ENCODE measurements at regions not wholly inside any gene's neighbourhood (a gene's known extent, or its start where the extent isn't known, plus 50 kb on each side); places are given as distances from the start of the nearest gene placed in this dataset.

DNA sequence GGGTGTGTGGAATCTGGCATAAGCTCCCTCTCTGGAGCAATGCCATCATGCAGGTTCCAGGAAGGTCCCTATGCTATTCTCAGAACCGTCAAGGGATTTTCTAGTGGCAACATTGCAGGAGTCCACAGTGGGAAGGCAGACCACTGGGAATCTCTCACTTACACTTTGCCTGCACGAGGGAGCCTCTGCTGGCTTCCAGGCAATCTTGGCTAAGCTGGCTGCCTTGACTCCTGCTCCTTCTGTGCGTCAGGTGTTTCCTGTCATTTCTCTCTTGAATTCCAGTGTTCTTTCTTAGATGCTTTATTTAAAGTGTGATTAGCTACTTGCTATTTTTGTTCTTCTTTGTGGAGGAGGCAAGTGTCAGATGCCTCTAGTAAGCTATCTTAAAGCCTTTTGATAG lies 414.0 kb upstream of the ATP2B1 start:
- in situ Hi-C loops (cut with HindIII; ENCODE audit: low sequenced_read_pairs) = no loop called here
- no peak for DNase-seq (ENCODE audit: low read depth)
- H3K4me3 ChIP-seq (ENCODE audit: low read depth, low read length) = no peak overlapping the region
- TF ChIP-seq, protein P1, sequence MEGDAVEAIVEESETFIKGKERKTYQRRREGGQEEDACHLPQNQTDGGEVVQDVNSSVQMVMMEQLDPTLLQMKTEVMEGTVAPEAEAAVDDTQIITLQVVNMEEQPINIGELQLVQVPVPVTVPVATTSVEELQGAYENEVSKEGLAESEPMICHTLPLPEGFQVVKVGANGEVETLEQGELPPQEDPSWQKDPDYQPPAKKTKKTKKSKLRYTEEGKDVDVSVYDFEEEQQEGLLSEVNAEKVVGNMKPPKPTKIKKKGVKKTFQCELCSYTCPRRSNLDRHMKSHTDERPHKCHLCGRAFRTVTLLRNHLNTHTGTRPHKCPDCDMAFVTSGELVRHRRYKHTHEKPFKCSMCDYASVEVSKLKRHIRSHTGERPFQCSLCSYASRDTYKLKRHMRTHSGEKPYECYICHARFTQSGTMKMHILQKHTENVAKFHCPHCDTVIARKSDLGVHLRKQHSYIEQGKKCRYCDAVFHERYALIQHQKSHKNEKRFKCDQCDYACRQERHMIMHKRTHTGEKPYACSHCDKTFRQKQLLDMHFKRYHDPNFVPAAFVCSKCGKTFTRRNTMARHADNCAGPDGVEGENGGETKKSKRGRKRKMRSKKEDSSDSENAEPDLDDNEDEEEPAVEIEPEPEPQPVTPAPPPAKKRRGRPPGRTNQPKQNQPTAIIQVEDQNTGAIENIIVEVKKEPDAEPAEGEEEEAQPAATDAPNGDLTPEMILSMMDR (IDR thresholded peaks at IDR 0.05; ENCODE audit: low read depth, low read length, missing control alignments) = no peak

DNA sequence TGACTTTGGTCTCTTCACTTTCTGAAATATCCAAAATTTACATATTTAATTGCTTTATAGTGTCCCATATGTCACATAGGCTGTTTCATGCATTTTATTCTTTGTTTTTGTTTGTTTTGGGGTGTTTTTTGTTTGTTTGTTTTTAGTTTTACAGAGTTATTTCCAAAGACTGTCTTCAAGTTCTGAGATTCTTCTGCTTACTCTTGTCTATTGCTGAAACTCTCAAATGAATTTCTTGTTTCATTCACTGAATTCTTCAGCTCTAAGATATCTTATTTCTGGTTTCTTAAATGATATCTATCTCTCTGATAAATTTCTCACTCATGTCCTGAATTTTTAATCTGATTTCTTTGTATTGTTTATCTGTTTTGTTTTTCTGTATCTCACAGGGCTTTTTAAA lies 412.0 kb upstream of the ATP2B1 start:
- in situ Hi-C loops (cut with HindIII; ENCODE audit: low sequenced_read_pairs) = no loop called here
- TF ChIP-seq, protein P1 (IDR thresholded peaks at IDR 0.05; ENCODE audit: low read depth, low read length, missing control alignments) = no peak
- no peak overlapping the region for H3K4me3 ChIP-seq (ENCODE audit: low read depth, low read length)
- DNase-seq (ENCODE audit: low read depth) = no peak

GRCh38 chr12:90112666-90113065 lies 404.0 kb upstream of the ATP2B1 start:
- no peak overlapping the region for H3K4me3 ChIP-seq (ENCODE audit: low read depth, low read length)
- in situ Hi-C loops (cut with HindIII; ENCODE audit: low sequenced_read_pairs) = no loop called here
- DNase-seq (ENCODE audit: low read depth) = no peak
- TF ChIP-seq, protein P1 (IDR thresholded peaks at IDR 0.05; ENCODE audit: low read depth, low read length, missing control alignments) = no peak

DNA sequence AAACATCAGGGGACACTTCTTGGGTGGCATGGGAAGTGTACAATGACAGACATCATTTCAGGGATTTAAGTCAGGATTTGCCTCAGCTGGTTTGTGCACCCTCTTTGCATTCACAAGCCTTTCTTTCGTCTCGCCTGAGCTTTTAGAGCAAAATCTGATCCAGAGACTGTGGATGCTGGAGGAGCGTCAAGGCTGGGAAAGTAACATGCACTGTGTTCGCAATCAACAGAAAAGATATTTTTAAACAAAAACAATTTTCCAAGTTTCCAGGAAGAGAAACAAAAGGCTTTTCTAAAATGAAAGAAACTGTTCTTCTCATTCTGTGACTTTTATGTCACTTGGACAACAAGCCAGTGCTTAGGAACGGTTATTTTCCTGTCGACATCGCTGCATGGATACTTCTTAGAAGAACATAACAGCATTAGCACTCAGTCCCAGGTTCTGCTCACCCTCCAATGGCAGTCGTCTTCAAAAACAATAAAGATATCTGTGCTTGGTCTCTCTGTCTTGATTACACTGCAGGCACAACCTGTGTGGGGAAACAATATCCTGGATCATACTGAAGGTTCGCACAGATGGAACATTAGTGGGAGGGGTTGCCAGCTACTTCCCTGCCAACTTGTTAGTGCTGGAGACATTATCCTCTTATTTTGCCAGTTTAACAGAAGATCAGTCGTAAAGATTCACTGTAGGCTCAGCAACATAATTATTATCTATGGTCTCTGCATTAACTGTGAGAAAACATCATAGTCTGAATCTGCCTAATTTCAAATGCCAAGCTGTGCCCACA lies 403.3 kb upstream of the ATP2B1 start:
- no peak for DNase-seq (ENCODE audit: low read depth)
- in situ Hi-C loops (cut with HindIII; ENCODE audit: low sequenced_read_pairs) = no loop called here
- TF ChIP-seq, protein P1 (IDR thresholded peaks at IDR 0.05; ENCODE audit: low read depth, low read length, missing control alignments) = no peak
- H3K4me3 ChIP-seq (ENCODE audit: low read depth, low read length) = no peak overlapping the region

DNA sequence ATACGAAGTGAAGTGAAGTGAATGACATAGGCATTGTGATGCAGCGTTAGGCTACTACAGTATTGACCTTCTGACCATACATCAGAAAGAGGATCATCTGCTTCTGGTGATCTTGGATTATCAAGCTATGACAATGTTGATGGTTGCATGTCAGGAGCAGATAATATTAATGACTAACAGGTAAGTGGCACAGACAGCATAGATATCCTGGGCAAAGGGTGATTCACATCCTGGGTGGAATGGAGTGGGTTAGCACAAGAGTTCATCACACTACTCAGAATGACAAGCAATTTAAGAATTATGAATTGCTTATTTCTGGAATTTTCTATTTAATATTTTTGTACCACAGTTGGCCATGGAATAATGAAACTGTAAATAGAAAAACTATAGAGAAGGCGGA lies 397.9 kb upstream of the ATP2B1 start:
- no peak for DNase-seq (ENCODE audit: low read depth)
- H3K4me3 ChIP-seq (ENCODE audit: low read depth, low read length) = no peak overlapping the region
- in situ Hi-C loops (cut with HindIII; ENCODE audit: low sequenced_read_pairs) = no loop called here
- TF ChIP-seq, protein P1 (IDR thresholded peaks at IDR 0.05; ENCODE audit: low read depth, low read length, missing control alignments) = no peak

- DNase-seq (ENCODE audit: low read depth) = peak; percentile 49
- TF ChIP-seq, protein P1 (IDR thresholded peaks at IDR 0.05; ENCODE audit: low read depth, low read length, missing control alignments) = peak; percentile 68
- in situ Hi-C loops (cut with HindIII; ENCODE audit: low sequenced_read_pairs) = no loop called here
- H3K4me3 ChIP-seq (ENCODE audit: low read depth, low read length) = no peak overlapping the region
Measured at GRCh38 chr12:90102957-90103652, 394.5 kb upstream of the ATP2B1 start.

Measured in astrocyte of the cerebellum (primary cell).